ENCODE measurements at regions not wholly inside any gene's neighbourhood (a gene's known extent, or its start where the extent isn't known, plus 50 kb on each side); places are given as distances from the start of the nearest gene placed in this dataset.

DNA sequence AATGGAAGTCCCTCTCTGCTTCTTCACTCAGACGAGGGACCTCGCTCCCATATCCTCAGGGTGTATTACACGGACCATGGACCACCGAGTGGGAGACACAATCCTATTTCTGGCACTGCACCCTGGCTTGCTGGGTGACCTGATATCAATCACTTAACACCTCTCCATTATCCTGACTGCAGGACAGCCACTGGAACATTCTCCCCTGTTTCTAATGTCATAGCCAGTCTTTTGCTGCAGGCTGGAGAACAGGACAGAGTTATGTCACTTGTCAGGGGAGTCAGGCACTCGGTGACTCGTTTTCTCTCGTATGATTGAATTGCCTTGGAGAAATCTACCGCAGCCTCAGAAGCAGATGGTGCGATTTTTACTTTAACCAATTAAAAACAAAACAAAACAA is 219.1 kb upstream of the IGFBP7 start:
- TF ChIP-seq, protein P1, sequence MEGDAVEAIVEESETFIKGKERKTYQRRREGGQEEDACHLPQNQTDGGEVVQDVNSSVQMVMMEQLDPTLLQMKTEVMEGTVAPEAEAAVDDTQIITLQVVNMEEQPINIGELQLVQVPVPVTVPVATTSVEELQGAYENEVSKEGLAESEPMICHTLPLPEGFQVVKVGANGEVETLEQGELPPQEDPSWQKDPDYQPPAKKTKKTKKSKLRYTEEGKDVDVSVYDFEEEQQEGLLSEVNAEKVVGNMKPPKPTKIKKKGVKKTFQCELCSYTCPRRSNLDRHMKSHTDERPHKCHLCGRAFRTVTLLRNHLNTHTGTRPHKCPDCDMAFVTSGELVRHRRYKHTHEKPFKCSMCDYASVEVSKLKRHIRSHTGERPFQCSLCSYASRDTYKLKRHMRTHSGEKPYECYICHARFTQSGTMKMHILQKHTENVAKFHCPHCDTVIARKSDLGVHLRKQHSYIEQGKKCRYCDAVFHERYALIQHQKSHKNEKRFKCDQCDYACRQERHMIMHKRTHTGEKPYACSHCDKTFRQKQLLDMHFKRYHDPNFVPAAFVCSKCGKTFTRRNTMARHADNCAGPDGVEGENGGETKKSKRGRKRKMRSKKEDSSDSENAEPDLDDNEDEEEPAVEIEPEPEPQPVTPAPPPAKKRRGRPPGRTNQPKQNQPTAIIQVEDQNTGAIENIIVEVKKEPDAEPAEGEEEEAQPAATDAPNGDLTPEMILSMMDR (IDR thresholded peaks at IDR 0.05) = no peak
- no peak for TF ChIP-seq POLR2AphosphoS5 (IDR thresholded peaks at IDR 0.05; ENCODE audit: insufficient read depth in 1 of 2, low read depth in 1 of 2)
